NCI-H187 (cell line): ENCODE measurements at regions not wholly inside any gene's neighbourhood (a gene's known extent, or its start where the extent isn't known, plus 50 kb on each side); places are given as distances from the start of the nearest gene placed in this dataset.

ENCODE experiments used
- DNase-seq, 2 experiments: peaks; one replicate each; lab custom pipeline; 2025; lab: John Stamatoyannopoulos, UW

DNA sequence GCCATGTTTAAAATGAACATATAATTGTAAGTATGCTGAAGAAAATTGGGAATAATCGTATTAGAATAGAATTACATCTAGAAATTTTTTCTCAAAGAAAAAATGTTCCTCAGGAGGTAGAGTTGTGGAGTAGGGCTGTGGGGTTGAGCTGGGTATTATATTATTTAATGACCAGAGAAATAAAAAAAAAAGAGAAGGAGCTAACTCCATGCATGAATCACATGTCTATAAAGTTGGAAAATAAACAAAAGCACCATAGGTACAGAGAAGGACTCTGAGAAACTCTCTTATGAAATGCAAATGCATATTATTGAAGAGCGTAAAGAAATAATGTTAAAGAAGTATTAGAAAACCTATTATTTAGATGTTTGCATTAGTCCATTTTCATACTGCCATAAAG, 405.5 kb downstream of the EFNB2 start:
- no peak for DNase-seq

DNA sequence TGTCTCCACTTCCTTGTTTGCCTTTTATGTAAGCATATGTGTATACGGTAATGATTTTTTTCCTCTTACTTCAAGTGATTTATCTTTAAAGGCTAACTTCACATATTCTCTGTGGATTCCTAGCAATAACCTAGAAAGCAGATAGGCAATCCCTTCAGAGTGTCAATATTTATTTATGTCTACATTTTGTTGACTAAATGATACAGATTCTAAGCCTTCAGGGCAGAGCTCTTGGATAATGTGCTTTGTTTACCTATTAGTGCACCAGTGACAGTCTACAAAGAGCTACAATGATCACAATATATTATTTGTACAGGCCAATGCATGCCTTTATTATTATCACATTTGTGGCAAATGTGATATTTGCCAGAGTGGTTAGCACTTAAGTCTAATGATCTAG, 406.2 kb downstream of the EFNB2 start:
- DNase-seq = no peak

DNA sequence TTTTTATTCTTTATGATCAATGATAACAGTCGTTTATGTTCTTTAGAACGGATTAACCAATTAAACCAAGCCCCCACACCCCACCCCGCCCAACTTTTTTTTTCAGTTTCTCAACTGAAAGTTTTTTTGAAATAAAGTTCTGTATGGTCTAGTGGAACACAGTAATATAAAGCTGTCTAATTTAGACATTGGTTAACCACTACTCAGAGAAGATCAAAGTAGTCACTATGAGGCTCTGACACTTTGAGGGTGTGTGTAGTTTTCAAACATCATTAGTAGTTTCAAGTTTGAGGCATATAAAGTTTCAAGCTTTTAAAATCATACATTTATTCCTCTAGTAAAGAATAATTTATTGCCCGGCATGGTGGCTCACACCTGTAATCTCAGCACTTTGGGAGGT, 413.2 kb downstream of the EFNB2 start:
- DNase-seq = no peak

DNA sequence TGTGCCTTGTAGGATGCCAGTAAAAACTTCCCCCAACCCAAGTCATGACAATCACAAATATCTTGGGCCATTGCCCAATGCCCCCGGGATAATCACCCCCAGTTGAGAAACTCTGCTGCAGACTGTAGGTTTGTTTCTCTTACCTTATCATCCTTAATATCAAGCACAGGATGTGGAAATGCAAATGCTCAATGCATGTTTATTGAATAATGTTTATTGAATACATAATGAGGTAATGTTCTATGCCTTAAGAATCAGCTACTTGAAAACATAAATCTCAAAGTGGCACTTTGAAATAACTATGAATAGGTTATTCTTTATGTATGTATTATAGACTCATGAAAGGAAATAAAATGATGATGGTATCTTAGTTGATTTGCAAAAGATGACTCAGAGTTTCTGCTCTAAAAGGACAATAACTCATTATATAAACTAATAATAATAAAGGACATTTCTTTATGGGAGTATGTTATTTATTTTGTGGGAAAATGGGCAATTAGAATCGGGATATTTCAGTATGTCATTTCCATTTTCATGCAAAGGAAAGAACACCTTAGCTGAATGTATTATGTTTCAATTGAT, 414.2 kb downstream of the EFNB2 start:
- no peak for DNase-seq

DNA sequence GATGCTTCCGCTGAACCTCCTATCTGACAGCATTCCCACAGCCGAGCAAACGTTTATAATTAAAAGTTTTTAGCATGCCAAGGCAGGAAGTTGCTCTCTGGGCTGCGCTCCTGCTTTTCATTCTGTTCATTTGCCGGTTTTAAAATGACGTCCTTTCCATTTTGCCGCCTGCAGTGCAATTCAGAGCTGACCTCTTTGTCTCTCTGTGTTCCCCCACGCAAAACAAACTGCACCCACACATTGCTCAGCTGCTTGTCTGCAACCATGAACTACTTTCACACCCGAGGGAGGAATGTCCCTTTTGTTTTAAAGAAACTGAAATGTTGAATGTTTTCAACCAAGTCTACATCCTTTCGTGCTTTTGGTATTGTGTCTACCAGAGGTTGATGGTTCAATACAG, 416.5 kb downstream of the EFNB2 start:
- DNase-seq = no peak

DNA sequence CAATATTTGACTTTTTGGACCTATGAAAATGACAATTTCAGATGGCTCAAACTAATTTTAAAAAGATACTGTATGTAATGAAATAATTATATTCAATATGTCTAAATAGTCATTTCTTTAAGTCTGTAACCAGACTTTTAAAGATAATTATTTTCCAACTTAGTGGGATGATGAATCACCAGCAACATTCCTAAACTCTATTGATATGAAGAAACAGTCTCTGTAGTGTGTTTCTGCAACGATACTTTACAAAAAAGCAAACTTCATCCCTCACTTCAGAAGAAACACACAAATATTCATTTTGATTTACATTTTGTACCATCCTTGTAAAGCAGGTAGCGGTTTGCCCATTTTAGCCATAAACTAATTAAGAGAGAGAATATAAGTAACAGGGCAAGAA, 417.4 kb downstream of the EFNB2 start:
- no peak for DNase-seq

DNA sequence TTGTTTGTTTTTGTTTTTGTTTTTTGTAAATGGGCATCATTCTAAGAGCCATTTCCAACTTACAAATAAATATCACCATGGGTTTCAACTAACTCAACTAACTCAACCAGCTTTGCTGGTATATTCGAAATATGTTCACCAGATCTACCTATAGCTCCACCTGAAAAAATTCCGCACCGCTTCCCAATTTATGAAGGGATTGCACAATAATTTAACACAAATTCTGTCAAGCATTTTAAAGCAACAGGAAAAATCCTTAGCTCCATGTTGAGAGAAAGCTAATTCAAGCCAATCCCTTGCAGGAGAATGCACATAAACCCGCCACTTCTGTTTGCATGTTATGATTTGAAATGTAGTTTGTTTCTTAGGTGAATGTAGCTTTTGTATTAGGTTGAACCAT, 417.8 kb downstream of the EFNB2 start:
- no peak for DNase-seq

DNA sequence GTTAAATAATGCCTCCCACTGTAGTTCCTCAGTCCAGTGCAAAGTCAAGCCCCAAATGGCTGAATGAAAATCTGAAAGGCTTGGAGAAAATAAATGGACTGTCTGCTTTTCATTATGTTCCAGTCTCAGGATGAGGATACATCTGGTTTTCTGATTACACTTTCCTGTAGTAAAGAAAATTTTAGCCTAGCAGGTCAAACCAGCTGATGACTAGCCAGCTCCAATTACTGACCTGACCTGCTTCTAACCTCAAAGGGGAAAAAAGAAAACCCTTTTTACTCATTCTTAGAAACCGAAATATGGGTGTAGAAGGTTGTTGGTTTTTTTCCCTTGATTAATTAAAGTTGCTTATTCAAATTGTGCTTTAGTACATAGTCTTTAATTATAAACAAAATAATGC, 418.4 kb downstream of the EFNB2 start:
- DNase-seq = no peak

DNA sequence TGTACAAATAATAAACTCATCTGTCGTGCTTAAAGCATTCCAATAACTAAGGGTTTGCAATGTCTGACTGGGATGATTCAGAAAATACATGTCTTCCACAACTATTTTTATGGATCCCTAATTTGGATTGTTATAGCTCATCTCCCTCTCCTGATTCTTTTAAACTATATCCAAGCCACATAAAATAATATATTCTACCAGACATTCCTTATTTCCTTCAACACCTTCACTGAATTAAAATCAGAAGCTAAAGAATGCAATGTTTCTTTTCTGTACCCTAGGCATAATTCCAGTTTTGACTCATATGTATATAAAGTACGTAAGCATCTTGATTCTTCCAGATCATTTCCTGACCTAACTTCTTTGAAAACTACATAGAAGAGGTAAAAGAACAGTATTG, 420.4 kb downstream of the EFNB2 start:
- no peak for DNase-seq

DNA sequence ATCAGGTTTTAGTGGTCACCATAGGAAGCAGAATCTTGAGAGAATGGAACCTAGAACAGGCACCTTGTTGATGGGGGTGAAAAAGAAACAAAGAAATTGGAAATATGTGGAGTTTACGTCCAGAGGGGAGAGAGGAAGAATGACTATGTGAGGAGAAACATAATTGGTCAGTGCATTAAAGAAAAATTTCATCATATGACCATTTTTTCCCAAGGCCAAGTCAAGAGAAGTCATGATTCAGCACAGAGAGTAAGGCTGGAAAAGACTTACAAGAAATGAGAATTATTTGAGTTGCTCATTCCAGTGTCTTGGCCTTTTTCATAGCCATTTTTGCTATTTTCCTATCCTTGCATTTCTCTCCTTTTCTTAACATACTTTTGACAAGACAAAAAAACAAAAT, 421.7 kb downstream of the EFNB2 start:
- DNase-seq = no peak

DNA sequence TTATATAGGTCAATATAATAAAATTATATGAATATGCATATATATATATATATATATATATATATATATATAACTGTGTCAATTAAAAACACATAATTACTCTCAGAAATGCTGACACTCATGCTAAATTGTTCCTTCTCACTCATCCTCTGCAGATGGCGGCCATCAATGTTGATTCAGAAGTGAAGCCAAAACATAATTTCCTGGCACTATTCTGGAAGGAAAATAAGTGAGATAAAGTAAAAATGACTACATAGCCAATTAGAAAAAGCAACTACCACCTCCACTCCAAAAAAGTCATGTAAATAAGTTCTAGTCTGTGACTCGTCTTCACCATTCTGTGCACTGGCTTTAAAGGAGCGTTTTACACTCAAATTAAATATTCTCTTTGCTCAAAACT, 423.3 kb downstream of the EFNB2 start:
- no peak for DNase-seq

DNA sequence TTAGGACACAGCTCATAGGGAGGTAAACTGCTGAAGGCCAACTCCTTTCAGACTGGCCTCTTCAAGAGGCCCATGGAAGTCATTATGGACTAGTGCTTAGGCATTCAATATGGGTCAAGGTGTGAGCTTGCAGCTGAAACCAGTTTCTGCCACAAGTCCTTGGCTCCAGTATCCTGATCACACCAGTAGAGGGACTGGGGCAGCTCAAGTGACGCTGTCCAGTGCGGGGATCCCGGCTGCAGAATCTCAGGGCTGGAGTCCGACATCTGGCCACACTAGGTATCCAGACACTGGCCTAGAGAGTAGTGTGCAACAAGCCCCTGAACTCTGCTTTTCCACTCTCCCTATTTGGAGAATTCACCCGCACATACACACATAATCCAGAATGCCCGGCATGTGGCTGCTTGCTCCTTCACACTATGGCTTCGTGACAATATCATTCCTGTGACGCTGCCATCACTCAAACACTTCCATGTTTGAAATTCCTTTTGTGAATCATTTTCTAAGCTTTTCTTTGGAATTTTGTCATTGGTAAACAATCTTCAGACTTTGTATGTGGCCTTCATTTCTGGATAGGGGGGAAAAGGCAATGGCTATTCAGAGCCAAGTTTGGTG, 425.1 kb downstream of the EFNB2 start:
- no peak for DNase-seq

DNA sequence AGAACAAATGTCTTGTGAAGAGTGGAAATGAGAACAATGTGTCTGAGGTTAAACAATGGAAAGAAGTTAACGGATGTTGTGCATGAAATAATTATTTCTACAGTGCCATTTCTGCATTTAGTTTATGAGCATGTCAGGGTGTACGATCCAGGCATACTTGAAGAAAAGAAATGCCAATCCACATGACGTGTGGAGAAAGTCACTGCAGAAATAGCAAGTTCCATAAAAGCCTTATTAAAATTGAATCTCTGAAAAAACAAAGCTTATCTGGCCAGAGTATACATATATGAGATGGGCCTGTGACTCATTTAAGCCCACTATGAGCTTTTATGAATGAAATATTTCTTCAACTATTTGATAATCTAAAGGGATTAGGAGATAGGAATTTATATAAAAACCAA, 426.1 kb downstream of the EFNB2 start:
- no peak for DNase-seq

DNA sequence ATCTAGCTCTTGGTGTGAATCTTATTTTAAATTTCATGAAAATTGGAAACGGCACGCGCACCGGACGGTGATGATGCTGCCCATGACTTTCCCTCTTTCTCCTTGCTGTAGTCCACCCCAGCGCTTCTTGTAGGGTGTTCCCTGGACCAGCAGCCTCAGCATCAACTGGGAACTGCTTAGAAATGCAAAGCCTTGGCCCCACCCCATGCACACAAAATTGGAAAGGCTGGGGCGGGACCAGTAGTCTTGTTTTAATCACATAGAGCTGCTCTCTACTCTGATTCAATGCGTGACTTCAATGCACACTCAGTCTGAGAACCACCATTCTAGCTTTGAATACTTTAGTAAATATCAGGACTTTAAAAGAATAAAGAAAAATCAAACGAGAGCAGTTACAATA, 427.1 kb downstream of the EFNB2 start:
- DNase-seq = no peak

DNA sequence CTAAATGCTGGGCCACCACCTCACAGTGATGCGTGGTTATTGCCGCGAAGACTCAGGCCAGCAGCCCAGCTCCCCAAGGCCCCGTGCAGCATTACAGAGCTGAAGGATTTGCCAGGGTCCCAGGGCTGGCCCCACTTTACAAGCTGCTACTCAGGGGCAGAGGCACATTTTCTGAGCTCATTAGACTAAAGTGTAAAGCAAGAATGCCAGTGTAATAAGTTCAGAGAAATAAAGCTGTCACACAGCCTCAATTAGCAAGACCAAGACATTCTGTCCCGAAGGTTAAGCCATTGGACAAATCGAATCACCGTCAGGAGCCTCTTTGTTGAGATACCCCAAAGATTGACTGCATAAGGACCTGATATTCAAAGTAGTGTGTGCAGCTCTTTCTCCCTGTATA, 428.4 kb downstream of the EFNB2 start:
- DNase-seq = no peak

DNA sequence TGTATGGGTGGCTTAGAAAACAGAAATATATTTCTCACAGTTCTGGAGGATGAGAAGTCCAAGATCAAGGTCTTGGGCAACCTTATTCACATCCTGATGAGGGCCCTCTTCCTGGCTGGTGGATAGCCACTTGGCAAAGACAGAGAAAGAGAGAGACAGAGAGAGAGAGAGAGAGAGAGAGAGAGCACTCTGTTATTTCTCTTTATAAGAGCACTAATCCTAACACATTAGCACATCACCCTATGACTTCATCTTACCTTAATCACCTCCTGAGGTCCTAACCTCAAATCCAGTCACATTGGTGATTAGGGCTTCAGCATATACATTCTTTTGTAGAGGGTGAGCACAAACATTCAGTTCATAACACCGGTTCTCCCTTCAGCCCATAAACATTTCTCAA, 430.3 kb downstream of the EFNB2 start:
- DNase-seq = no peak

DNA sequence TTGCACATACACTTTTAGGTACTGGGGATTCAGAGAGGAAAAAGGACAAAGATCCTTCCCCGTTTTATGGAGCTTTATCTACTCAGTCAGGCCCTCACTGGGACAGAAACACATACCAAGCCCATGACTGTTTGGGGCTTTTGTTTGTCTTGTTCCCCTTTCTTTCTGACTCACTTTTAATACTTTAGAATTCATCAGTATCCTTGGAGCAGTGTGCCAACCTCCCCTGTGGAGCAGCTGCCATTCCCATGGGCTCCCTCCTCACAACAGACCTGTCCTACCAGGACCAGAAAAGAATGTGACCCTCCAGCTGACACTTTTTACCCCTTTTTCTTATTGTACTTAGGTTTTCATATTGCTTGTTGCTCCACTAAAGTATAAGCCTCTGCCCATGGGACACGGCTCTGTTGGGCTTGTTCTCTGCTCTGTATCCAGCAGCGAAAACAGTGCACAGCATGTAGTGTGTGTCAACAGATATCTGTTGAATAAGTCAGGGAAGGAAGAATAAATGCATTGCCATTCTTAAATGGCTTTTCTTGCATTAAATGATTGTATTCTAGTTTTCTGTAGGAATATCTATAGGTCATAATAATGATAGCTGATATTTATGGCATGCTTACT, 431.1 kb downstream of the EFNB2 start:
- no peak for DNase-seq

DNA sequence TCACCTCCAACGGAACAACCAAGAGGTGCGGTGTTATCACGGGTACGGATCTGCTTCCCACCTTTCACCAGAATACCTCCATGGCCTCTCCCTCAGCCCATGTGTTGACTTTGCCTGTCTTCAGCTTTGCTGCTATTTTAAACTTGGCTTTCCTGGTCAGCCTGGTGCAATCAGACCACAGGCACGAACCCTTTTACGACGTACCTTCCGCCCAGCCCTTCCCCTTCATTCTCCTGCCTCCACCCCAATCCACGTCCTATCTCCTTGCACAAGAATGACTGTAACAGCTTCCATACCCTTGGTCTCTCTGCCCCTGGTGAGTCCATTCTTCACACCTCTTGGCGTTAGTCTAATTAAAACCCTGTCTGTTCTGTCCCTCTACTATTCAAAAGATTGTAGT, 431.7 kb downstream of the EFNB2 start:
- no peak for DNase-seq

DNA sequence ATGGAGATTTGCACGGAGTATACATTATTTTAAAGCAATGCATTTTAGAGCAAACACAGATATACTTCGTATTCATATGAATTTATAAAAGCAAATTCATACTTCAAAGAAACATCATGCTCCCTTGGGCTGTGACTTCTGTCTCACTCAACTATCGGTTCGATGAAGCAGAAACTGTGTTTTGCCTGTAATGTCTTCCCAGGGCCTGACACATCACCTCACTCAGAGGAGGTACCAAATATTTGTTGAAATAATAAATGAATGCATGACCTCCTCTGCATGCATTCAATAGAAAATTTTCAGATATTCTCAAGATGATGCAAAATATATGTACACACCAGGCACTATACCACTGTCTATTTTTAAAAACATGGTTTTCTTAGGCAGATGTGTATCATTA, 432.7 kb downstream of the EFNB2 start:
- no peak for DNase-seq

DNA sequence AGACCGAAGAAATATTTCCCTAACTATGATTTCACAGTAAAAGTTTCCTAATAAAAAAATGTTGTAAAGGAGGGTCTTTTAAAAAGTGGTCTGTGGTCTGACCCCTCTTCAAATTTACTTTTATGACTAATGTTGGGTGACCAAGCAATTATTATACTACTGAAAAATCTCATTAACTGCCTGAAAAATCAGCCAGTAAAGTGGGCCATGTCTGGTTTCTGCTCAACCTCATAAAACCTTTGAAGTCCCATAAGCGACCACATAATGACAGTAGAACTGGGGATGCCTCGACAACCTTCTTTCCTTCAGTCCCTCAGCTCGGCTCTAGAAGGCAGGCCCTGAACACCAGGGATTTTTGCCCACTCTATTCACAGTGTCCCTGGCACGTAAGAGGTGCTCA, 434.3 kb downstream of the EFNB2 start:
- DNase-seq = no peak

DNA sequence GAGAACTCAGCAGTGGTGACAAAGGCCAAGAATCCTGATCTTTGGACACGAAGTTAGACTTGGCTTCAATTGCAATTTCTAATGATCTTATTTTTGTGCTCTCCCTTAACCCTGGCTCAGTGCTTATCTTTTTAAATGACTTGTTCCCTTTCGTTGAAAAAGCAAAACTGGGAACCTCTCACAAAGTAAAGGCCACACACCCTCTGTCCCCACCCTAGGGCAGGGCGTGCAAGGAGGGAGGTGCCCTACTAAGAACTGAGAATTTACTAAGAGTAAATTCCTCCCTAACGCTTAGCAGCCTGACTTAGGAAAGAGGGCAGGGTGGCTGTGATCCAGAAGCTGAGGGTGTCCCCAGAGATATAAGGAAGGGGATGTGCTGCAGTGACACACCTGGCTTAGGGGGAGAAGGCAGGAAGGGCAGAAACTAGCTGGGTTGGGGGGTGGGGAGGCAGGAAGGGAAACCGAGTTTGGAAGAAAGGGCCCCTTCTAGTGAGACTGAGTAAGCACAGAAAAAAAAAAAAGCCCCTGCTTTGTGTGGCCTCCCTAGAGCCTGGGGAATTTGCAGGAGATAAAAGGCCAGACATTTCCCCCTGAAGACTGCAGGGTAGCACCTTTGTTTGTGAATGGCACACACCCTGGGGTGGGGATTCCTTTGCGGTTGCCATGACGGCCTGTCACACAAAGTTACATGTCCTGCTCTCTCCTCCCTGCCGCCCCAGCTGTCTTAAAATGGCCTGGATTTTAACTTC, 435.1 kb downstream of the EFNB2 start:
- no peak for DNase-seq

DNA sequence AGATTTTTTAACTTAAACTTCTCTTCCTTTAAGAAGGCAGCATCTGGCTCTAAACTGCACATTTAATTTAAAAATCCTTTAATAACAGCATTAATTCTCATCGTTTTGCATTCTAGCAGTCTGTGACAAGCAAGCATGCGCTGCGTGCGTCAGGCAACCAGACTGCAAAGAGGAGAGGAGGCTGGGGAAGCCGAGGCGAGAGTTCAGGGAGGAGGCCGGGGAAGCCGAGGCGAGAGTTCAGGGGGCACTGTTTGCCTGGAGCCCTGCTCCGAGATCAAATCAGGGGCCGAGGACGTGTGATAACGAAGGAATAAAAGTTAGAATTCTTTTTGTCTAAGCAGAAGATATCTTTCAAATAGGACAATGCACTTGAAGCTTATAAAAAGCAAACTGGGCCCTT, 435.7 kb downstream of the EFNB2 start:
- no peak for DNase-seq

DNA sequence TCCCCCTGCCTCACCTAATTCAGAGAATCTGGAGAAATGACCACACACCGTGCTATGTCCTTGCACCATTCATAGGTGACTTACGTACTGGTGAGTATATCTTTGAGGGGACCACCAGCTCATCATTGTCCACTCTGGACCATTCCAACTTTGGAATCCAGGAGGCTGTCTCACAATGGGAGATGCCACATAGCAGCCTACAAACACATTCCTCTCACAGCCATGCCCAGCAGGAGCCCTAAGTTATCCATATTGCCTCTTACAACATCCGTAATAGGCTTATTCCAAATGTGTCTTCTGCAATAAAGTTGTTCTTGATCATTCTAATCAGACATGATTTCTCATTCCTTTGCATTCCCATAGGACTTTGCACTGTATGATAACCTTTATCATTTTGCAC, 436.7 kb downstream of the EFNB2 start:
- DNase-seq = no peak
